Left lung (tissue), 4 donors: ENCODE measurements at regions not wholly inside any gene's neighbourhood (a gene's known extent, or its start where the extent isn't known, plus 50 kb on each side); places are given as distances from the start of the nearest gene placed in this dataset.

ENCODE experiments used
- ATAC-seq: fragments of 200-7000 bp; cut with Tn5 transposase; one replicate; pipeline ENCODE4 v1.9.1; 2020; ENCODE audit warnings: moderate library complexity
- DNase-seq, 4 donors: peaks; one replicate each; pipeline ENCODE4 v3.0.0-alpha.2; 2013 to 2020
- H3K27ac ChIP-seq, 2 donors: fragments of 200-600 bp; sonication (generic) in 1 of 2; one replicate each; pipeline versions ENCODE4 v1.5.0 to v1.8.0; 2020 to 2021
- H3K27me3 ChIP-seq, 2 donors: fragments of 200-600 bp; sonication (generic) in 1 of 2; one replicate each; pipeline versions ENCODE4 v1.5.0 to v1.8.0; 2020 to 2021
- H3K36me3 ChIP-seq, 2 donors: fragments of 200-600 bp; sonication (generic) in 1 of 2; one replicate each; pipeline versions ENCODE4 v1.5.0 to v1.8.0; 2020 to 2021
- H3K4me1 ChIP-seq, 2 donors: fragments of 200-600 bp; one replicate each; pipeline ENCODE4 v1.8.0; 2021
- H3K4me3 ChIP-seq, 2 donors: fragments of 200-600 bp; sonication (generic) in 1 of 2; one replicate each; pipeline versions ENCODE4 v1.5.0 to v1.8.0; 2020 to 2021; ENCODE audit warnings: mild to moderate bottlenecking in 1 of 2
- H3K9me3 ChIP-seq, 2 donors: fragments of 200-600 bp; sonication (generic) in 1 of 2; one replicate each; pipeline versions ENCODE4 v1.5.0 to v1.8.0; 2020 to 2021
- CTCF ChIP-seq, 2 donors: fragments of 200-600 bp; sonication (generic) in 1 of 2; IDR thresholded peaks; one replicate each; pipeline versions ENCODE4 v1.5.0 to v1.8.0; 2021; ENCODE audit warnings: antibody characterized with exemption in 2 of 2
- intact Hi-C, 2 donors: fragments of 100-400 bp; cut with DNase I; formaldehyde crosslinking; loops; one replicate each; pipeline versions ENCODE4 v1.11.2 to v1.14.2; 2022
- donor health status: DM: no; HTN: yes; CAD: no.
- donor health status: DM: no; HTN: no; CAD: no.

GRCh38 chr2:13005761-13006335 lies 289.1 kb downstream of the TRIB2 start:
- Histone ChIP-seq H3K36me3 (no peaks in the 10 kb centered on the region), H3K4me1 (peaks cover 0 to 12% of the 10 kb centered on the region in 2 donors), H3K27ac (no peak overlapping the region), H3K4me3 (no peak overlapping the region), H3K27me3 (no peaks in the 10 kb centered on the region), H3K9me3 (no peaks in the 10 kb centered on the region)
- intact Hi-C loops = loop anchor here in 1 of 2 donors (5.0 kb wide), 1 partner anchor 1174 kb away; no protein-coding TSS in a partner anchor
- no peak for ATAC-seq
- DNase-seq = peak in 1 of 4 donors; percentile 37
- TF ChIP-seq CTCF (IDR thresholded peaks at IDR 0.05) = no peak

- no peaks in the 10 kb centered on the region for H3K9me3 ChIP-seq
- intact Hi-C loops = loop anchor here in 1 of 2 donors (5.0 kb wide), 1 partner anchor 1174 kb away; no protein-coding TSS in a partner anchor
- no peaks in the 10 kb centered on the region for H3K27me3 ChIP-seq
- H3K36me3 ChIP-seq = no peaks in the 10 kb centered on the region
- H3K27ac ChIP-seq = no peak overlapping the region
- DNase-seq (no peak), ATAC-seq (no peak)
- TF ChIP-seq CTCF (IDR thresholded peaks at IDR 0.05) = no peak
- H3K4me3 ChIP-seq = no peak overlapping the region
- H3K4me1 ChIP-seq = peaks cover 0 to 12% of the 10 kb centered on the region in 2 donors
Measured at GRCh38 chr2:13006426-13006825, 289.7 kb downstream of the TRIB2 start.

- Histone ChIP-seq H3K4me3 (no peak overlapping the region), H3K27ac (no peak overlapping the region), H3K4me1 (peaks cover 0 to 12% of the 10 kb centered on the region in 2 donors), H3K36me3 (no peaks in the 10 kb centered on the region), H3K27me3 (no peaks in the 10 kb centered on the region), H3K9me3 (no peaks in the 10 kb centered on the region)
- DNase-seq (peak in 3 of 4 donors; percentile 39 to 82 (median 75)), ATAC-seq (peak; percentile 95)
- TF ChIP-seq CTCF (IDR thresholded peaks at IDR 0.05) = peak; percentile 73 to 87
- intact Hi-C loops = loop anchor here in 1 of 2 donors (5.0 kb wide), 1 partner anchor 1175 kb away; no protein-coding TSS in a partner anchor
Measured at GRCh38 chr2:13006829-13007717, 290.3 kb downstream of the TRIB2 start.

- H3K4me3 ChIP-seq = no peak overlapping the region
- intact Hi-C loops = loop anchor here in 1 of 2 donors (5.0 kb wide), 1 partner anchor 1177 kb away; no protein-coding TSS in a partner anchor
- no peaks in the 10 kb centered on the region for H3K27me3 ChIP-seq
- H3K27ac ChIP-seq = no peak overlapping the region
- ATAC-seq (no peak), DNase-seq (no peak)
- H3K9me3 ChIP-seq = no peaks in the 10 kb centered on the region
- peaks cover 0 to 12% of the 10 kb centered on the region in 2 donors for H3K4me1 ChIP-seq
- TF ChIP-seq CTCF (IDR thresholded peaks at IDR 0.05) = no peak
- no peaks in the 10 kb centered on the region for H3K36me3 ChIP-seq
Measured at GRCh38 chr2:13009027-13009642, 292.4 kb downstream of the TRIB2 start.

GRCh38 chr2:13010283-13010682 lies 293.5 kb downstream of the TRIB2 start:
- Histone ChIP-seq H3K27ac (no peak overlapping the region), H3K27me3 (peaks cover 0 to 4% of the 10 kb centered on the region in 2 donors), H3K4me3 (no peak overlapping the region), H3K36me3 (no peaks in the 10 kb centered on the region), H3K9me3 (no peaks in the 10 kb centered on the region), H3K4me1 (peaks cover 0 to 12% of the 10 kb centered on the region in 2 donors)
- no peak for TF ChIP-seq CTCF (IDR thresholded peaks at IDR 0.05)
- ATAC-seq = no peak
- DNase-seq = no peak
- intact Hi-C loops = no loop called here
